ENCODE measurements at regions not wholly inside any gene's neighbourhood (a gene's known extent, or its start where the extent isn't known, plus 50 kb on each side); places are given as distances from the start of the nearest gene placed in this dataset.

DNA sequence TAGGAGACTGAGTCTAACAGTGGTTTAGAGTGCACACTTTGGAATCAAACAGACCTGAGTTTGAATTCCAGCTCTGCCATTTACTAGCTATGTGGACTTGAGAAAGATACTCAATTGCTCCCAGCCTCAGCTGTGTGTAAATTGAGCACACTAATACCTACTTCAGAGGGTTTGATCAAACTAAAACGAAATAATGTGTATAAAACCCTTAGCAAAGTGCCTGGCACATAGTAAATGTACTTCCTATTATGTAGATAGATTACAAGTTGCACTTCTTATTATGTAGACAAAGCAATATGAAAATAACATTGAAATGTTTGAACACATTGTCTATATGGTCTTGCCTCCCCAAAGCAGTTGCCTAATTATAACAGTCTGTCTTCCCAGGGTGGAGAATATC lies 180.6 kb downstream of the ANXA2 start:
- H3K27ac ChIP-seq, result no peak overlapping the region
- DNase-seq (ENCODE audit: low spot score), result no peak
- no peak overlapping the region for H3K4me3 ChIP-seq
- TF ChIP-seq, protein P1, sequence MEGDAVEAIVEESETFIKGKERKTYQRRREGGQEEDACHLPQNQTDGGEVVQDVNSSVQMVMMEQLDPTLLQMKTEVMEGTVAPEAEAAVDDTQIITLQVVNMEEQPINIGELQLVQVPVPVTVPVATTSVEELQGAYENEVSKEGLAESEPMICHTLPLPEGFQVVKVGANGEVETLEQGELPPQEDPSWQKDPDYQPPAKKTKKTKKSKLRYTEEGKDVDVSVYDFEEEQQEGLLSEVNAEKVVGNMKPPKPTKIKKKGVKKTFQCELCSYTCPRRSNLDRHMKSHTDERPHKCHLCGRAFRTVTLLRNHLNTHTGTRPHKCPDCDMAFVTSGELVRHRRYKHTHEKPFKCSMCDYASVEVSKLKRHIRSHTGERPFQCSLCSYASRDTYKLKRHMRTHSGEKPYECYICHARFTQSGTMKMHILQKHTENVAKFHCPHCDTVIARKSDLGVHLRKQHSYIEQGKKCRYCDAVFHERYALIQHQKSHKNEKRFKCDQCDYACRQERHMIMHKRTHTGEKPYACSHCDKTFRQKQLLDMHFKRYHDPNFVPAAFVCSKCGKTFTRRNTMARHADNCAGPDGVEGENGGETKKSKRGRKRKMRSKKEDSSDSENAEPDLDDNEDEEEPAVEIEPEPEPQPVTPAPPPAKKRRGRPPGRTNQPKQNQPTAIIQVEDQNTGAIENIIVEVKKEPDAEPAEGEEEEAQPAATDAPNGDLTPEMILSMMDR (IDR thresholded peaks at IDR 0.05), result no peak

- TF ChIP-seq, protein P1 (IDR thresholded peaks at IDR 0.05), result no peak
- no peak overlapping the region for H3K27ac ChIP-seq
- H3K4me3 ChIP-seq, result no peak overlapping the region
- DNase-seq (ENCODE audit: low spot score), result no peak
Measured at GRCh38 chr15:60218256-60218655, 179.5 kb downstream of the ANXA2 start.

DNA sequence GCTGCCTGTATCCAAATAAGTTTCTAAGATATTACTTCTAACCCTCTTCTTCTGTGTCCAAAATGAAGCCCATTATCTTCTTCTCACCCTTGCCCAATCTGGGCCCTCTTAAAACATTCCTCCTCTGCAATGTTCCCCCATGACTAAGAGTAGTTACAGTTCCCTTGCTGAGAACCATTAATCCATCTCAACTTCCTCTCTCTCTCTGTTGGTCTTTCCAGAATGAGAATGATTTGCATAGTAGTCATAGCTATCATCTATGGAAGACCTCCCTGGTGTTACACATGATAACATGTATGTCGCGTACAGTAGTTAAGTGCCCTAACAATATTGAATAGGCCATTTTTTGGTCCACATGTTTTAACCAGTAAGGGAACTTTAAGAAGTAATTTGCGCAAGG lies 177.9 kb downstream of the ANXA2 start:
- DNase-seq (ENCODE audit: low spot score), result no peak
- TF ChIP-seq, protein P1 (IDR thresholded peaks at IDR 0.05), result no peak
- Histone ChIP-seq H3K27ac (no peak overlapping the region), H3K4me3 (no peak overlapping the region)

- DNase-seq (ENCODE audit: low spot score), result no peak
- no peak overlapping the region for H3K27ac ChIP-seq
- no peak overlapping the region for H3K4me3 ChIP-seq
- TF ChIP-seq, protein P1 (IDR thresholded peaks at IDR 0.05), result no peak
Measured at GRCh38 chr15:60221356-60221755, 176.4 kb downstream of the ANXA2 start.

DNA sequence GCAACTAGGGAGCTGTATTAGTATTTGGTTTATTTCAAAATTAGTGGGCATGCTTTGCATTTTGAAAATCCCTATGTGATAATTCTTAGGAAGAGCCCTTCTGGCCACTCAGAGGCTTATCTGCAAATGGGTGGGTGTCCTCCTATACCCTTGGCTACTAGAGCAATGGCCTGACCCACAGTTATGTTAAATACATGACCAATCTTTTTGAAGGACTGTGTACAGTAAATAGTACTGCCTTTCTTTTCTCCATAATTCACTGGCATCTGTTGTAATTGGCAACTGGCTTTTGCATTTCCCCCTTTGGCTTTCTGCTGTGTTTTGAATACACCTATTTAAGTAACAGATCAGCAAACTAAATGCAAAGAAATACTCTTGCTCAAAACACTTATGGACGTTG lies 175.4 kb downstream of the ANXA2 start:
- DNase-seq (ENCODE audit: low spot score), result no peak
- no peak overlapping the region for H3K27ac ChIP-seq
- TF ChIP-seq, protein P1 (IDR thresholded peaks at IDR 0.05), result no peak

GRCh38 chr15:60223176-60223575 lies 174.6 kb downstream of the ANXA2 start:
- no peak for DNase-seq (ENCODE audit: low spot score)
- no peak overlapping the region for H3K27ac ChIP-seq
- TF ChIP-seq, protein P1 (IDR thresholded peaks at IDR 0.05), result no peak
- H3K4me3 ChIP-seq, result no peak overlapping the region

More for the DNA sequence above, 175.4 kb downstream of the ANXA2 start:
- H3K4me3 ChIP-seq, result no peak overlapping the region

DNA sequence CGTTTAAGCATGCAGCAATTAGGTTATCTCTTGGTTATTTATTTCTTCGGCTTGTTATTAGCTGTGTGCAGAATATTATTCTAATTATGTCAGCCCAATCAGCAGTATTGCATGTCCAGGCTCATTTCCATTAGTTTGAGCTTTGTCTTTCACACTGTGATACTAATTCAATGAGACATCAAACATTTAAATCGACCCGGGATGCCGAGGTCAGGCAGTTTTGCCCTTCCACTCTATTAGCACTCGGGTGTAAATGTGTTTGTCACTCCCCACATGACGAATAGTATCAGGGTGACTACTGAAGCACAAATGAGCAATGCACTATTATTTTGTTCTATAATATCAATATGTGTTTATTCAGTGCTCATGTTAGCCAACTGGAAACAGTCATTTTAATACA lies 170.9 kb downstream of the ANXA2 start:
- Histone ChIP-seq H3K27ac (no peak overlapping the region), H3K4me3 (no peak overlapping the region)
- no peak for DNase-seq (ENCODE audit: low spot score)
- TF ChIP-seq, protein P1 (IDR thresholded peaks at IDR 0.05), result no peak
